H1 (cell line): ENCODE measurements at regions not wholly inside any gene's neighbourhood (a gene's known extent, or its start where the extent isn't known, plus 50 kb on each side); places are given as distances from the start of the nearest gene placed in this dataset.

Experiments
- CTCF ChIA-PET: fragments of 300-600 bp; sonication (Branson Sonifier 250); formaldehyde crosslinking; loops from one replicate; lab custom pipeline; 2021; ENCODE audit not compliant: partially characterized antibody; lab: Charles Lee
- POLR2A ChIA-PET: fragments of 300-600 bp; sonication (Branson Sonifier 250); formaldehyde crosslinking; loops from one replicate; lab custom pipeline; 2021; ENCODE audit warnings: inconsistent platforms; ENCODE audit not compliant: partially characterized antibody; lab: Charles Lee
- DNase-seq, 2 experiments: peaks; one replicate each; pipeline versions ENCODE4 v3.0.0 to v3.0.0-alpha.2; 2010 to 2022; ENCODE audit warnings: low spot score in 2 of 2, low read depth in 1 of 2, mixed read lengths in 1 of 2
- FAIRE-seq: peaks from 2 replicates; lab custom pipeline; 2011; peaks lifted over from hg19 to GRCh38; lab: Jason Lieb, UNC
- H2AFZ ChIP-seq: 2 replicates; pipeline ENCODE4 v1.8.1; 2012; ENCODE audit warnings: low read length, inconsistent platforms
- H2AK5ac ChIP-seq: 2 replicates; pipeline ENCODE4 v1.6.1; 2013; ENCODE audit warnings: low read depth, low read length
- H2BK120ac ChIP-seq: replicated peaks from 2 replicates; pipeline ENCODE3; 2013; ENCODE audit warnings: low read depth, low read length, inconsistent platforms
- H2BK12ac ChIP-seq: 2 replicates; pipeline ENCODE4 v1.6.1; 2013; ENCODE audit warnings: low read depth, low read length
- H2BK15ac ChIP-seq: 2 replicates; pipeline ENCODE4 v1.6.1; 2013; ENCODE audit warnings: low read length
- H2BK20ac ChIP-seq: 2 replicates; pipeline ENCODE4 v1.6.1; 2013; ENCODE audit warnings: low read length
- H2BK5ac ChIP-seq: 2 replicates; pipeline ENCODE4 v1.6.1; 2013; ENCODE audit warnings: low read depth, low read length
- H3K14ac ChIP-seq: 2 replicates; pipeline ENCODE4 v1.6.1; 2013; ENCODE audit warnings: inconsistent platforms; ENCODE audit not compliant: insufficient read length
- H3K18ac ChIP-seq: 2 replicates; pipeline ENCODE4 v1.6.1; 2013; ENCODE audit warnings: low read length; ENCODE audit errors: extremely low read depth
- H3K23ac ChIP-seq: 2 replicates; pipeline ENCODE4 v1.6.1; 2013; ENCODE audit warnings: inconsistent platforms; ENCODE audit not compliant: insufficient read length
- H3K23me2 ChIP-seq: 2 replicates; pipeline ENCODE4 v1.6.1; 2013; ENCODE audit warnings: low read depth, low read length
- H3K27ac ChIP-seq: 2 replicates; pipeline ENCODE4 v1.6.1; 2011; ENCODE audit warnings: low read depth, low read length, inconsistent platforms
- H3K27me3 ChIP-seq, 4 experiments: replicated peaks in 1 of 4; 1 replicate in 1 of 4; 2 replicates in 3 of 4; pipeline versions ENCODE4 v1.6.1 to v1.8.1; 2011 to 2013; ENCODE audit warnings: low read length in 3 of 4, mild to moderate bottlenecking in 3 of 4, inconsistent platforms in 2 of 4, mixed read lengths in 2 of 4, moderate library complexity in 1 of 4; ENCODE audit not compliant: control insufficient read depth in 3 of 4, insufficient read depth in 3 of 4; ENCODE audit errors: extremely low read depth in 1 of 4
- H3K36me3 ChIP-seq, 4 experiments: 2 replicates each; pipeline versions ENCODE4 v1.6.1 to v1.8.1; 2011 to 2013; ENCODE audit warnings: mild to moderate bottlenecking in 4 of 4, low read length in 3 of 4, moderate library complexity in 2 of 4, control low read depth in 1 of 4, inconsistent platforms in 1 of 4; ENCODE audit not compliant: insufficient read depth in 4 of 4, control insufficient read depth in 2 of 4
- H3K4ac ChIP-seq: replicated peaks from 2 replicates; pipeline ENCODE3; 2013; ENCODE audit warnings: low read length, low read depth, mixed read lengths, inconsistent platforms; ENCODE audit not compliant: insufficient read length
- H3K4me1 ChIP-seq, 4 experiments: replicated peaks in 1 of 4; 1 replicate in 1 of 4; 2 replicates in 3 of 4; pipeline versions ENCODE4 v1.6.1 to v1.8.1; 2011 to 2013; ENCODE audit warnings: low read length in 3 of 4, inconsistent platforms in 2 of 4, mixed read lengths in 1 of 4; ENCODE audit not compliant: insufficient read depth in 4 of 4, control insufficient read depth in 3 of 4
- H3K4me2 ChIP-seq, 2 experiments: 2 replicates each; pipeline versions ENCODE4 v1.6.1 to v1.8.1; 2011 to 2013; ENCODE audit warnings: low read depth in 2 of 2, low read length in 2 of 2, control low read depth in 1 of 2, inconsistent platforms in 1 of 2, mild to moderate bottlenecking in 1 of 2; ENCODE audit not compliant: insufficient read depth in 1 of 2
- H3K4me3 ChIP-seq, 4 experiments: fragments of 200-600, 300-600 bp in 1 of 4; sonication (generic), shearing (Covaris generic), sonication (Bioruptor Twin) in 1 of 4; 2 replicates each; pipeline versions ENCODE4 v1.5.1 to v1.8.1; 2011 to 2016; ENCODE audit warnings: low read length in 4 of 4, low read depth in 3 of 4, control low read depth in 2 of 4, inconsistent platforms in 2 of 4, mild to moderate bottlenecking in 2 of 4, mixed read lengths in 1 of 4, moderate library complexity in 1 of 4; ENCODE audit not compliant: insufficient read depth in 2 of 4; ENCODE audit errors: extremely low read depth in 1 of 4
- H3K56ac ChIP-seq: replicated peaks from 2 replicates; pipeline ENCODE3; 2013; ENCODE audit warnings: low read depth, mild to moderate bottlenecking, mixed read lengths, low read length, inconsistent platforms; ENCODE audit not compliant: insufficient read length
- H3K79me1 ChIP-seq: 2 replicates; pipeline ENCODE4 v1.6.1; 2013; ENCODE audit warnings: low read depth, low read length, control low read depth
- H3K79me2 ChIP-seq, 2 experiments: 2 replicates each; pipeline versions ENCODE4 v1.6.1 to v1.8.1; 2012 to 2013; ENCODE audit warnings: low read length in 2 of 2, mild to moderate bottlenecking in 2 of 2, inconsistent platforms in 1 of 2; ENCODE audit not compliant: insufficient read depth in 2 of 2, control insufficient read depth in 1 of 2
- H3K9ac ChIP-seq, 4 experiments: replicated peaks in 1 of 4; 1 replicate in 1 of 4; 2 replicates in 3 of 4; pipeline versions ENCODE4 v1.6.1 to v1.8.1; 2011 to 2013; ENCODE audit warnings: low read depth in 3 of 4, low read length in 3 of 4, control low read depth in 2 of 4, mild to moderate bottlenecking in 2 of 4, moderate library complexity in 2 of 4, inconsistent platforms in 1 of 4; ENCODE audit errors: extremely low read depth in 1 of 4
- H3K9me3 ChIP-seq, 2 experiments: 2 replicates each; pipeline versions ENCODE4 v1.6.1 to v1.8.1; 2012 to 2013; ENCODE audit warnings: mild to moderate bottlenecking in 2 of 2, moderate library complexity in 2 of 2, control low read depth in 1 of 2, inconsistent platforms in 1 of 2, low read depth in 1 of 2, low read length in 1 of 2, mixed read lengths in 1 of 2; ENCODE audit not compliant: insufficient read depth in 2 of 2
- H4K20me1 ChIP-seq, 2 experiments: replicated peaks in 1 of 2; 2 replicates each; pipeline versions ENCODE3 to v1.8.1; 2011 to 2013; ENCODE audit warnings: inconsistent platforms in 2 of 2, low read length in 2 of 2, mild to moderate bottlenecking in 1 of 2; ENCODE audit not compliant: insufficient read depth in 2 of 2, control insufficient read depth in 1 of 2
- H4K5ac ChIP-seq: 2 replicates; pipeline ENCODE4 v1.6.1; 2013; ENCODE audit warnings: low read length, low read depth, mixed read lengths, inconsistent platforms; ENCODE audit not compliant: insufficient read length
- H4K8ac ChIP-seq: 2 replicates; pipeline ENCODE4 v1.8.0; 2013; ENCODE audit warnings: mild to moderate bottlenecking, moderate library complexity, low read length, inconsistent platforms; ENCODE audit not compliant: insufficient read depth; ENCODE audit errors: extremely low read depth
- H4K91ac ChIP-seq: replicated peaks from 2 replicates; pipeline ENCODE3; 2013; ENCODE audit warnings: low read length, mixed read lengths, inconsistent platforms; ENCODE audit not compliant: insufficient read length
- BACH1 ChIP-seq: IDR thresholded peaks from 2 replicates; pipeline ENCODE4 v1.6.1; 2012; ENCODE audit warnings: low read length, improper control_type of control experiment
- BCL11A ChIP-seq, 2 experiments: IDR thresholded peaks; one replicate each; pipeline ENCODE4 v1.6.1; 2011; ENCODE audit warnings: low read depth in 2 of 2, low read length in 2 of 2, mild to moderate bottlenecking in 2 of 2
- BRCA1 ChIP-seq: IDR thresholded peaks from 2 replicates; pipeline ENCODE4 v1.6.1; 2012; ENCODE audit warnings: low read depth, low read length, improper control_type of control experiment
- CHD1 ChIP-seq: IDR thresholded peaks from 2 replicates; pipeline ENCODE4 v1.6.1; 2012; ENCODE audit warnings: low read depth, low read length, improper control_type of control experiment
- CHD2 ChIP-seq: IDR thresholded peaks from 2 replicates; pipeline ENCODE4 v1.6.1; 2012; ENCODE audit warnings: low read length, improper control_type of control experiment
- E2F6 ChIP-seq: IDR thresholded peaks from 2 replicates; pipeline ENCODE4 v1.6.1; 2012; ENCODE audit warnings: inconsistent platforms
- EZH2 ChIP-seq: fragments of 200-600 bp; sonication (generic); IDR thresholded peaks from 2 replicates; pipeline ENCODE4 v1.7.1; 2012; ENCODE audit warnings: low read depth, mild to moderate bottlenecking, moderate library complexity, low read length, inconsistent platforms; ENCODE audit not compliant: severe bottlenecking
- JUND ChIP-seq: IDR thresholded peaks from 2 replicates; pipeline ENCODE4 v1.6.1; 2011; ENCODE audit warnings: mild to moderate bottlenecking, improper control_type of control experiment, low read length
- KDM5A ChIP-seq: fragments of 200-600 bp; IDR thresholded peaks from 2 replicates; pipeline ENCODE4 v1.7.1; 2012; ENCODE audit warnings: mild to moderate bottlenecking, low read length, inconsistent platforms, mixed read lengths
- NANOG ChIP-seq: IDR thresholded peaks from 2 replicates; pipeline ENCODE4 v1.6.1; 2011; ENCODE audit warnings: low read length, low read depth, mild to moderate bottlenecking, inconsistent platforms; ENCODE audit not compliant: insufficient read depth, poor library complexity, severe bottlenecking
- POU5F1 ChIP-seq: IDR thresholded peaks from 2 replicates; pipeline ENCODE4 v1.6.1; 2011; ENCODE audit warnings: low read depth, mild to moderate bottlenecking, low read length, moderate library complexity
- RNF2 ChIP-seq: fragments of 200-900, 300-1000 bp; sonication (generic); IDR thresholded peaks from 2 replicates; pipeline ENCODE4 v1.7.1; 2016; ENCODE audit warnings: borderline replicate concordance, low read depth, mild to moderate bottlenecking, antibody characterized with exemption, low read length; ENCODE audit not compliant: poor library complexity, severe bottlenecking; ENCODE audit errors: missing control alignments
- SIX5 ChIP-seq: IDR thresholded peaks from 2 replicates; pipeline ENCODE4 v1.6.1; 2011; ENCODE audit warnings: mild to moderate bottlenecking, low read depth, low read length
- TAF1 ChIP-seq: IDR thresholded peaks from 2 replicates; pipeline ENCODE4 v1.6.1; 2011; ENCODE audit warnings: mild to moderate bottlenecking, low read depth, low read length
- USF2 ChIP-seq: IDR thresholded peaks from 2 replicates; pipeline ENCODE4 v1.6.1; 2011; ENCODE audit warnings: low read length, improper control_type of control experiment

GRCh38 chr3:109683746-109684145, 346.4 kb upstream of the DPPA4 start:
- no peaks in the 10 kb centered on the region for H3K23me2 ChIP-seq
- no peaks in the 10 kb centered on the region for H3K36me3 ChIP-seq
- H3K9ac ChIP-seq = no peak overlapping the region
- no peaks in the 10 kb centered on the region for H3K79me2 ChIP-seq
- H2BK20ac ChIP-seq = no peak overlapping the region
- H3K23ac ChIP-seq = no peak overlapping the region
- H3K56ac ChIP-seq = no peak overlapping the region
- no peak overlapping the region for H3K18ac ChIP-seq
- H3K27me3 ChIP-seq = no peaks in the 10 kb centered on the region
- H2AK5ac ChIP-seq = no peak overlapping the region
- no peak overlapping the region for H3K14ac ChIP-seq
- H3K4ac ChIP-seq = no peak overlapping the region
- H4K5ac ChIP-seq = no peak overlapping the region
- DNase-seq = no peak
- no peak overlapping the region for H2BK12ac ChIP-seq
- no peak overlapping the region for H3K4me3 ChIP-seq
- POLR2A ChIA-PET = no interaction called here
- H3K4me1 ChIP-seq = no peaks in the 10 kb centered on the region
- H4K8ac ChIP-seq = no peak overlapping the region
- H2BK15ac ChIP-seq = no peak overlapping the region
- H3K9me3 ChIP-seq = no peaks in the 10 kb centered on the region
- no peak overlapping the region for H4K91ac ChIP-seq
- H2AFZ ChIP-seq = no peak overlapping the region
- H4K20me1 ChIP-seq = no peaks in the 10 kb centered on the region
- CTCF ChIA-PET = interaction anchor here (0.6 kb wide), 1 partner anchor 120 kb away, joined by 3 read pairs; no protein-coding TSS in a partner anchor
- H3K27ac ChIP-seq = no peak overlapping the region
- no peak overlapping the region for H2BK120ac ChIP-seq
- H3K4me2 ChIP-seq = no peak overlapping the region
- FAIRE-seq = no peak
- H3K79me1 ChIP-seq = no peaks in the 10 kb centered on the region
- no peak overlapping the region for H2BK5ac ChIP-seq
- TF ChIP-seq CHD2 = no peak
- no peak for TF ChIP-seq CHD1
- no peak for TF ChIP-seq BCL11A (IDR thresholded peaks at IDR 0.05; ENCODE audit: low read depth in 2 of 2, low read length in 2 of 2)
- TF ChIP-seq SIX5 = no peak
- no peak for TF ChIP-seq EZH2
- TF ChIP-seq E2F6 = no peak
- no peak for TF ChIP-seq KDM5A
- TF ChIP-seq NANOG = no peak
- TF ChIP-seq BACH1 = no peak
- TF ChIP-seq POU5F1 = no peak
- TF ChIP-seq RNF2 = no peak
- TF ChIP-seq USF2 = no peak
- no peak for TF ChIP-seq JUND
- no peak for TF ChIP-seq BRCA1
- no peak for TF ChIP-seq TAF1
